GM19324 (cell line): ENCODE measurements at regions not wholly inside any gene's neighbourhood (a gene's known extent, or its start where the extent isn't known, plus 50 kb on each side); places are given as distances from the start of the nearest gene placed in this dataset.
A peak's percentile ranks its signal among the peaks of the same experiment; 100 is the strongest.
"Not testable (repeated sequence)": the region's sequence is repeated elsewhere in the genome, so short reads cannot be mapped to it uniquely, and the experiment has no call there.

Source experiments
- ATAC-seq: cut with Tn5 transposase; IDR thresholded peaks from one replicate; pipeline ENCODE4 v1.9.1; 2021; ENCODE audit warnings: mild to moderate bottlenecking, moderate library complexity; ENCODE audit not compliant: unreplicated experiment, low FRiP score

DNA sequence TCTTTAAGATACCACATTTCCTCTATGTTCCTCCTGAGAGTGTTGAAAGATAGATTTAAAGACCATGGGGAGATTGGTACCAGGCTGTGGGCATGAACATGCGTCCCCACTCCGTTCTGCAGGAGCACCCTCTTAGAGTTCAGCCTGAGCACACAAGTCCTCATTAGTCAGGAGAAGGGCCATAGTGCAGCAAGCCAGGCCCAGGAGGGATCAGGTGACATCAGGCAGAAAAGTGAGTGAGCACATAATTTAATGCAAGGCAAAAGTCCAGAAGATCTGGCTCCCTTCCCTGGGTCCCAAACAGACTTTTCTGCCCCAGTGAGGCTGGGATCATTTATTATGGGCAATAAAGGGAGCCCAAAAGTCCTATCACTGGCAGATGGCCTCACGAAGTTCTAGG lies 263.7 kb upstream of the AGTR2 start:
- no peak for ATAC-seq

DNA sequence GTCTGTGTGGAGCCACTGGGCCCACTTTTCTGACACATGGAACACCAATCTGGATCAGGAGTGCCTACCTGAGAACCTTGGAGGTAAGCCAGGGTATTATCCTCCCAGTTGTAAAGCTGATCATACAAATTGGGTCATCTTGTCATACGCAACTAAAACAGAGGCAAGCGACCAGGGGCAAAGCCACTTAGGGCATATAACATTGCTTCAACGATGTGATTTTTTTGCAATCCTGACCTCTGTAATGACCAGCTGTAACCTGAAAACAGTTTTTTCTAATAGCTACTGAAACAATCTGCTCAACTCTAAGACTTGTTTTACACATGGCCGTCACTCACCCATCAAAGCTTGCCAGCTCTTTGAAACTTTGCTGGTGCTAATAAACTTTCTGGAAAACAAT lies 261.5 kb upstream of the AGTR2 start:
- no peak for ATAC-seq

DNA sequence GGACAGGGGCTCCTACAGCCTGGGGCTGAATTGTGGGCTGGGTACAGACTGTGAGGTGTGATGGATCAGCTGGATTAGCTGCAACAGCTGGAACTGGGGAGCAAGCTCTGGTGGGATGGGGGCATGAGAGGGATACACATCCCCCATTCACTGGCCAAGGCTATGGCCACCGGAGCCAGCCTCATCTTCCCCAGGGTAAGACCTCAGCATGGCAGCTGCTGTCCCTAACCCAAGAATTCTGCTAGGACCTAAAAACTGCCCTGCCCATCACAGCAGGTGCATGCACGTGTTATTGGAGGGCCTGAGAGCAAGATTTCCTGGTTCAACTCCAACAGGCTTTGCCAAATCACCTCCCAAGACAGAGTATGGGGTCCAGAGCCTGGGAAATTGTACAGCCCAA lies 258.6 kb upstream of the AGTR2 start:
- ATAC-seq, result no peak

DNA sequence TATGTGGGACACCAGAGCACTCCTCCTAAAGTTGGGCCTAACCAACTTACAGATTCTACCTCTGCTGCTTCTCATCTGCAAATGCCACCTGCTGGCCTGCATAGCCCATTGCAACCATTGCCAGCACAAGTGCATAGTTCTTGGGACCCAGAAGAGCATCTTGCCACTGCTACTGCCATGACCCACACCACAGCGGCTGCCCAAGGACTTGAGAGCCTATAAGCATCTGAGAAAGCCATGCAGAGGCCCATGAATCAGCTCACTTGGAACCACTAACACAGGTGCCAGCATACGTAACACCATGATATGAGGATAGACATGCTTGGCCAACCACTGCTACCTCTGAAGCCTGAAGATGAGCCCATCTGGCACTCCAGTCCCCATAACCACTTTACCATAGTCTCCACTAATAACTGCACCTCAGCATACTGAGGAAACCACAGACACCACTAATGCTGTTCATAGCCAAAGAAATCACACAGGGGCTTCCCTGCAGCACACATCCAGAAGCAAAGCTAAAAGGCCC lies 258.1 kb upstream of the AGTR2 start:
- peak; percentile 71 for ATAC-seq

DNA sequence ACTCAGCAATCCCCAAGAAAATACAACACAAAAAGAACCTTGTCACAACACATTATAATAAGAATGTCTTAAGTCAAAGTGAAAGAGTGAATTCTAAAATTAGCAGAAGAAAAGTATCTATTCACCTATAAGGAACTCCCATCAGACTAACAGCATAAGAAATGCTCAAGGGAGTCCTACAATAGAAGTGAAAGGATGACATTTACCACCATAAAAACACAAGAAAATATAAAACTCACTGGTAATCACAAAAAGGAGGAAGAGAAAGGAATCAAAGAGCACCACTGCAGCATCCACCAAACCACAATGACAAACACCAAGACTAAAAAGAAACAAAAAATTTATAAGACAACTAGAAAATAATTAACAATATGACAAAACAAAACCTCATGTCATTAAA lies 257.0 kb upstream of the AGTR2 start:
- ATAC-seq, result no peak

GRCh38 chrX:115915625-115916024 lies 254.9 kb upstream of the AGTR2 start:
- ATAC-seq, result not testable (repeated sequence)

- no peak for ATAC-seq
These were observed 241.1 kb upstream of the AGTR2 start for GRCh38 chrX:115929480-115929879.

- ATAC-seq, result no peak
These were observed 234.5 kb upstream of the AGTR2 start for GRCh38 chrX:115936008-115936407.

DNA sequence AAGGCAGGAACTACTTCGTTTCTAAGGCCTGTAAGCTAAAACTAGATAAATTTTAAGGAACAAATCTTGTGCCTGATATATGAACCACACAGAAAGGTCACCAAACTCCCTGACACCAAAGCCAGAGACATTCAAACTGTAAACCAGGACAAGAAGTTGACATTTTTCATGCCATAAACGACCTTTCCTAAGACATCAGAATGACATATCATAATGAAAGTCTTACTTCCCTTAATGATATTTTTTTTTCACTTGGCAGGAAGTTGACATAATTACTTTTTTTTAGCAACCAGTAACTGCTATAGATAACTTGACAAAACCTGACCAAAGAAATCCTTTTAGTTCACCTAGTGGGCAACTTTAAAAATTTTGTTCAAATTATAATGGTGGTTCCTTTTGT lies 231.5 kb upstream of the AGTR2 start:
- ATAC-seq, result no peak

GRCh38 chrX:115939636-115940160 lies 230.8 kb upstream of the AGTR2 start:
- ATAC-seq, result no peak

- no peak for ATAC-seq
These were observed 230.2 kb upstream of the AGTR2 start for GRCh38 chrX:115940348-115940747.

GRCh38 chrX:115940888-115941332 lies 229.6 kb upstream of the AGTR2 start:
- peak; percentile 74 for ATAC-seq

GRCh38 chrX:115941388-115941787 lies 229.2 kb upstream of the AGTR2 start:
- no peak for ATAC-seq

GRCh38 chrX:115946059-115946458 lies 224.5 kb upstream of the AGTR2 start:
- no peak for ATAC-seq

DNA sequence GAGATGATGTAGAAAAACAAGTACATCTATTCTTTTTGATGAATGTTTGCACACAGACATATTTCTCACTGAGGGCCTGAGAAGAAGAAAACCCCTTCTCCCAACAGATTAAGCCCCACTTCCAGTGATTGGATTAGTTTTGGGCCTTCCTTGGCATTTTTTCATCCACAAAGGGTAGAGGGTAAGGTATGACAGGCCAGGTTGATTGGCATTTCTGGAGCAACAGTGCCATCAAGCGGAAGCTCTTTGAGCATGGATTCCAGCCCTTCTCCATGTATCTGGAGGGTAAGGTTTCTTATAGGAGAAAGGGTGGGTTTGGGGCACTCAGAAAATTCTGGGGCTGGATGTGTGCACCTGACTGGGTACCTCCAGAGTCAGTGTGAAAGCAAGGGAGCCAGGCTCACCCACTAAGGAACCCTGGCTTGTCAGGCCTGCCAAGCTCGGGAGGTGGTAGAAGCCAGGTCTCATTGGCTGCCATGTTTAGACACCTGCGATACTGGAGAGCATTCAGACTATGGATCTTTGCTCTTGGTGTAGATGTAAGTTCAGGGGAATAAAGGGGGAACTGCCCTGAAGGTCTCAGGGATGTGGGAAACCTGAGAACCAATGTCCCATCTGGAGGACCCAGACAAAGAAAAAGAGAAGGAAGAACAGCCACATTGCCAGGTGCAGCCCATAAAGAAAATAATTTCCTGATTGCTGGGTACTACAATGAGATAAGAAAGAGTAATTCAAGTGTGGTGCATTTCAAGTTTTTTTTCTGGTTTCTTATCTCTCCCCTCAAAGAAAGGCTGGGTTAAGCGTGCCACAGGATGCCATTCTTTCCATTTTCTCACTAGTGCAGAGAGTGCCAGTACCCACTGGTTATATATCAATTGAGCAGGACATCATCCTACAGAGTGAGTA lies 222.3 kb upstream of the AGTR2 start:
- no peak for ATAC-seq

- no peak for ATAC-seq
These were observed 220.4 kb upstream of the AGTR2 start for GRCh38 chrX:115949900-115950822.

DNA sequence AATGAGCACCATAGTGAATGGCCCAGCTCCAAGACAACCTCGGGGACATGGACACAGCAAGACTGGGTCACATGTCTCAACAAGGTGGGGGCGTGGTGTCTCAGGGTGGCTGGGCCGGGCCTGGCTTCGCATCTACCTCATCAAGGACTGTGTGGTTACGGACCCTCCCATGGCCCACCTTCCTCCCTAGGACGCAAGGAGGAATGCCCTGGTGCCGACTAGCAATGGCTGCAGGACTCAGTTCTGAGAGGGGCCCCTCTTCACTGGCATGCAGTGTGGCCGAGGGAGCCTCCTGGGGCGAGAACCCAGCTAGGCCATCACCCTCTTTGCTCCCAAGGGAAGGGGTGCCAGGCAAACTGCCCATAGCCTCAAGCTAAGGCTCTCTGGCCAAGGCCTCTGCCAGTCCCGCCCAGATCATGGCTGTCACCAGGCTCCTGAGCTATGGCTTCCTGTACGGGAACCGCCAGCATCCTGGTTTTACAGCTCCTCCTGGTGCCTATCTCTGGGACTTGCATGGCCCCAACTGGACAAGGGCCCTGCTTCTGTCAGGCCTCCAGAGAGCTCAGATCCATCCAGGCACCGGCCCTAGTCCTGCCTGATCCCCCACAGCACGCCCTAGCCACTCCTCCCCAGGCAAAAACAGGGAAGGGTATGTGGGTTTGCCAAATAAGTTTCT lies 218.0 kb upstream of the AGTR2 start:
- ATAC-seq, result no peak

DNA sequence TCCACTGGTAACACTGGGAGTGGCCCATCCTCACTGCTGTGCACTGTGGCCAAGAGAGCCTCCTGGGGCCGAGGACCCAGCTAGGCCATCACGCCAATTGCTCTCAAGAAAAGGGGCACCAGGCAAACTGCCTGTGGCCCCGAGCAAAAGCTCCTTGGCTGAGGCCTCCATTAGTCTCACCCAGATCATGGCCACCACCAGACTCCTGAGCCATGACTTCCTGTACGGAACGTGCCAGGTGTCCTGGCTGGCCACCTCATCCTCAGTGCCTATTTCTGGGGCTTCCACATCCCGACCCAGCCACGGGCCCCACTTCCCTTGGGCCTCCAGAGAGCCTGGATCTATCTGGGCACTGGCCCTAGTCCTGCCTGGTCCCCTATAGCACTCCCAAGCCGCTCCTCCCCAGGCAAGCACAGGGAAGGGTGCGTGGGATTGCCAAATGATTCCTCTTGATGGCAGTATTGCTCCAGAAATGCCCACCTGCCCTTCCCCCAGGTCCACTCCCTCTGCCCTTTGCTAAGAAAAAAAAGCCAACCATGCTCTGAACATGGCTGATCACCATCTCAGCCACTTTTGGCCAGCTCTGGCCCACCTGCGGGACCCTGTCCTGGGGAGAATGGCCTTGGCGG lies 212.6 kb upstream of the AGTR2 start:
- no peak for ATAC-seq

DNA sequence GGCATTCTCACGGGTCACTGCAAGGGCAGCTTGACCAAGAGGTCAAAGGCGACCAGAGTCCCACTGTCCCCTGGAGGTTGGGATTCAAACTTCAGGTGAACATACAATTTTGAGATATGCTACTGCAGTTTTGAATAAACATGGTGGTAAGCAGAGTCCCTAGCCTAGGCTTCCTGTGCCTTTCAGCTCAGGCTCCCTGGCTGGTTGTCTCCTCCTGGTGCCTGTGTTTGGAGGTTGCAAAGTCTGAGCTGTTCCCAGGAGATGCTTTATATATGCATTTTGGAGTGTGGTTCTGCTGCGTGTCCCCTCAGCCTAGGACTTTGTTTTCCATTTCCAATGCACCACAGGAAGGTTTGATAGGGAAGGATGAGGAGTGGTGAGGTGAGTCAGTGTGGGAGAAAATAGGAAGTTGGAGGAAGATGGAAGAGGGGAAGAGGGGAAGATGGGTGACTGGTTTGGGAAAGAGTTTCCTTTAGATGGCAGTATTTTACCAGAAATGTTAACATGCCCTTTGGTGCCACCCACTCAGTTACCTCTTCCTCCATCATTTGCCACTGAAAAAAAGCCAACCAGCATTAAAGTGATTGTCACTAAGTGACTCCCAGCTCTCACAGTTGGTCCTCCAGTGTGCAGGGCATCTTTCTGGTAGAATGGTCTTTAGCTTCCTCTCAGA lies 211.7 kb upstream of the AGTR2 start:
- no peak for ATAC-seq
